GM12891 (cell line): ENCODE measurements at regions not wholly inside any gene's neighbourhood (a gene's known extent, or its start where the extent isn't known, plus 50 kb on each side); places are given as distances from the start of the nearest gene placed in this dataset.
"Not testable (repeated sequence)": the region's sequence is repeated elsewhere in the genome, so short reads cannot be mapped to it uniquely, and the experiment has no call there.

ENCODE experiments used
- DNase-seq: peaks from one replicate; pipeline ENCODE4 v3.0.0; 2011; ENCODE audit warnings: low spot score; ENCODE audit not compliant: insufficient read length
- FAIRE-seq: peaks from 2 replicates; lab custom pipeline; 2011; peaks lifted over from hg19 to GRCh38; lab: Jason Lieb, UNC
- PAX5 ChIP-seq: IDR thresholded peaks from 2 replicates; pipeline ENCODE4 v1.6.1; 2011; ENCODE audit warnings: low read length, moderate library complexity, mild to moderate bottlenecking; ENCODE audit not compliant: insufficient read depth, severe bottlenecking
- POLR2A ChIP-seq: IDR thresholded peaks from 2 replicates; pipeline ENCODE4 v1.6.1; 2011; ENCODE audit warnings: low read depth, low read length, control low read depth
- POLR2AphosphoS5 ChIP-seq: IDR thresholded peaks from 2 replicates; pipeline ENCODE4 v1.6.1; 2011; ENCODE audit warnings: low read depth, low read length, control low read depth
- POU2F2 ChIP-seq: IDR thresholded peaks from 2 replicates; pipeline ENCODE4 v1.6.1; 2011; ENCODE audit warnings: low read depth, mild to moderate bottlenecking, control low read depth, low read length, moderate library complexity
- SPI1 ChIP-seq: IDR thresholded peaks from 2 replicates; pipeline ENCODE4 v1.6.1; 2011; ENCODE audit warnings: low read depth, low read length, control low read depth
- TAF1 ChIP-seq: IDR thresholded peaks from 2 replicates; pipeline ENCODE4 v1.6.1; 2011; ENCODE audit warnings: low read depth, low read length, control low read depth

GRCh38 chr4:59727745-59728144 is 1472.4 kb upstream of the ADGRL3 start:
- TF ChIP-seq POU2F2 (no peak), TAF1 (no peak), PAX5 (no peak), SPI1 (no peak), POLR2AphosphoS5 (no peak), POLR2A (no peak)
- FAIRE-seq (no peak), DNase-seq (no peak)

GRCh38 chr4:59728496-59728895 is 1471.6 kb upstream of the ADGRL3 start:
- DNase-seq (no peak), FAIRE-seq (no peak)

GRCh38 chr4:59729321-59729720 is 1470.8 kb upstream of the ADGRL3 start:
- no peak for TF ChIP-seq POU2F2
- TF ChIP-seq POLR2AphosphoS5 = no peak
- no peak for TF ChIP-seq PAX5
- TF ChIP-seq TAF1 = no peak
- TF ChIP-seq SPI1 = no peak
- TF ChIP-seq POLR2A = no peak
- FAIRE-seq (no peak), DNase-seq (no peak)

More at GRCh38 chr4:59728496-59728895, 1471.6 kb upstream of the ADGRL3 start:
- no peak for TF ChIP-seq POU2F2

- no peak for DNase-seq
- TF ChIP-seq POLR2A = no peak
- TF ChIP-seq SPI1 = no peak
- no peak for TF ChIP-seq PAX5
- TF ChIP-seq POLR2AphosphoS5 = no peak
- TF ChIP-seq TAF1 = no peak
- TF ChIP-seq POU2F2 = no peak
- FAIRE-seq = no peak
These were observed 1451.7 kb upstream of the ADGRL3 start for GRCh38 chr4:59748433-59748832.

GRCh38 chr4:59759082-59759825 is 1440.9 kb upstream of the ADGRL3 start:
- TF ChIP-seq TAF1 (no peak), PAX5 (no peak), SPI1 (no peak), POLR2AphosphoS5 (no peak), POLR2A (no peak), POU2F2 (no peak)
- DNase-seq = no peak
- no peak for FAIRE-seq

GRCh38 chr4:59762344-59762743 is 1437.8 kb upstream of the ADGRL3 start:
- DNase-seq (no peak), FAIRE-seq (no peak)
- TF ChIP-seq POU2F2 (no peak), TAF1 (no peak), POLR2AphosphoS5 (no peak), PAX5 (no peak), SPI1 (no peak), POLR2A (no peak)

- TF ChIP-seq POLR2AphosphoS5 (no peak), PAX5 (no peak), POLR2A (no peak), POU2F2 (no peak), TAF1 (no peak), SPI1 (no peak)
- no peak for DNase-seq
- FAIRE-seq = no peak
These were observed 1429.4 kb upstream of the ADGRL3 start for GRCh38 chr4:59770601-59771264.

GRCh38 chr4:59772641-59773139 is 1427.4 kb upstream of the ADGRL3 start:
- DNase-seq = no peak
- TF ChIP-seq SPI1 = no peak
- TF ChIP-seq POLR2AphosphoS5 = no peak
- TF ChIP-seq PAX5 = no peak
- no peak for TF ChIP-seq TAF1
- TF ChIP-seq POU2F2 = no peak
- no peak for TF ChIP-seq POLR2A
- no peak for FAIRE-seq

- FAIRE-seq, DNase-seq: not testable (repeated sequence)
These were observed 1419.9 kb upstream of the ADGRL3 start for GRCh38 chr4:59780271-59780670.
